Uterus (tissue), 3 donors: ENCODE measurements at regions not wholly inside any gene's neighbourhood (a gene's known extent, or its start where the extent isn't known, plus 50 kb on each side); places are given as distances from the start of the nearest gene placed in this dataset.
"Not testable (repeated sequence)": the region's sequence is repeated elsewhere in the genome, so short reads cannot be mapped to it uniquely, and the experiment has no call there.

Experiments used
- DNase-seq, 2 donors: peaks; one replicate each; pipeline ENCODE4 v3.0.0-alpha.2; 2019 to 2020
- H3K27ac ChIP-seq, 2 donors: fragments of 200-600 bp; sonication (generic); 1 replicate in 1 of 2; 2 replicates in 1 of 2; pipeline ENCODE4 v1.5.1; 2016 to 2018
- H3K27me3 ChIP-seq, 2 donors: fragments of 200-600 bp; sonication (generic); one replicate each; pipeline ENCODE4 v1.5.1; 2018 to 2019; ENCODE audit warnings: control low read depth in 1 of 2
- H3K36me3 ChIP-seq, 2 donors: fragments of 200-600 bp; sonication (generic); one replicate each; pipeline ENCODE4 v1.5.1; 2019; ENCODE audit warnings: control low read depth in 1 of 2
- H3K4me1 ChIP-seq, 2 donors: fragments of 200-600 bp; sonication (generic); one replicate each; pipeline ENCODE4 v1.5.1; 2018 to 2019; ENCODE audit warnings: control low read depth in 1 of 2
- H3K4me3 ChIP-seq, 2 donors: fragments of 200-600 bp; sonication (generic); 1 replicate in 1 of 2; 2 replicates in 1 of 2; pipeline ENCODE4 v1.5.1; 2018 to 2019; ENCODE audit warnings: mild to moderate bottlenecking in 1 of 2
- H3K9me3 ChIP-seq, 2 donors: fragments of 200-600 bp; sonication (generic); one replicate each; pipeline ENCODE4 v1.5.1; 2019; ENCODE audit warnings: control low read depth in 1 of 2
- POLR2A ChIP-seq, 2 donors: fragments of 450-650 bp; IDR thresholded peaks; one replicate each; pipeline ENCODE4 v1.6.1; 2016; ENCODE audit warnings: antibody characterized with exemption in 2 of 2, mild to moderate bottlenecking in 1 of 2, moderate library complexity in 1 of 2
- intact Hi-C: fragments of 100-400 bp; cut with DNase I; formaldehyde crosslinking; loops from one replicate; pipeline ENCODE4 v1.15.1; 2023; ENCODE audit warnings: low total_unique reads
- TF ChIP-seq, protein P1 (sequence below), 4 experiments: fragments of 200-600 bp in 2 of 4; fragments of 450-650 bp in 2 of 4; sonication (generic) in 2 of 4; IDR thresholded peaks; one replicate each; pipeline ENCODE4 v1.5.1; 2016 to 2019; ENCODE audit warnings: antibody characterized with exemption in 4 of 4, mild to moderate bottlenecking in 2 of 4, moderate library complexity in 1 of 4
- donor health status: DM: yes; HTN: yes; CAD: no.

DNA sequence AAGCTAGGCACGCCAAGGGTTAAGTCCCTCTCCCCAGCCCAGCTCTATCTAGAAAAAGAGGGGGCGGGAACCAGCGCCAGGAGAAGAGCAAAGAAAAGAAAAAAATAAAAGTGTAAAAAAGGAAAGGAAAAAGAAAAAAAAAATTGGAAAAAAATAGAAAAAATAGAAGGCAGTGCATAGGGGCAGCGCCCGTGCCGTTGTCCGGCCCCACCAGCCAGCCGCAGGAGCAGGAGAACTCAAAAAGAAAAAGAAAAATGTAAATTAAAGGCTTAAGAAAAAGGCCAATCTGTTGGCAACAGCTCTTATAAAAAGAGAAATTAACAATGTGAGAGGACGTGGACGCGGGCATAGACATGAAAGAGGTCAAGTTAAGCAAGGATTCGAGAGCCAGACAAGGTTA is 105.4 kb upstream of the ZNF98 start:
- Histone ChIP-seq H3K27ac (peak overlapping the region; percentile 49 to 86), H3K27me3 (no peaks in the 10 kb centered on the region), H3K9me3 (no peaks in the 10 kb centered on the region), H3K4me1 (no peaks in the 10 kb centered on the region), H3K36me3 (no peaks in the 10 kb centered on the region), H3K4me3 (peak overlapping the region; percentile 11 to 14)
- DNase-seq, result no peak
- TF ChIP-seq, protein P1, sequence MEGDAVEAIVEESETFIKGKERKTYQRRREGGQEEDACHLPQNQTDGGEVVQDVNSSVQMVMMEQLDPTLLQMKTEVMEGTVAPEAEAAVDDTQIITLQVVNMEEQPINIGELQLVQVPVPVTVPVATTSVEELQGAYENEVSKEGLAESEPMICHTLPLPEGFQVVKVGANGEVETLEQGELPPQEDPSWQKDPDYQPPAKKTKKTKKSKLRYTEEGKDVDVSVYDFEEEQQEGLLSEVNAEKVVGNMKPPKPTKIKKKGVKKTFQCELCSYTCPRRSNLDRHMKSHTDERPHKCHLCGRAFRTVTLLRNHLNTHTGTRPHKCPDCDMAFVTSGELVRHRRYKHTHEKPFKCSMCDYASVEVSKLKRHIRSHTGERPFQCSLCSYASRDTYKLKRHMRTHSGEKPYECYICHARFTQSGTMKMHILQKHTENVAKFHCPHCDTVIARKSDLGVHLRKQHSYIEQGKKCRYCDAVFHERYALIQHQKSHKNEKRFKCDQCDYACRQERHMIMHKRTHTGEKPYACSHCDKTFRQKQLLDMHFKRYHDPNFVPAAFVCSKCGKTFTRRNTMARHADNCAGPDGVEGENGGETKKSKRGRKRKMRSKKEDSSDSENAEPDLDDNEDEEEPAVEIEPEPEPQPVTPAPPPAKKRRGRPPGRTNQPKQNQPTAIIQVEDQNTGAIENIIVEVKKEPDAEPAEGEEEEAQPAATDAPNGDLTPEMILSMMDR (IDR thresholded peaks at IDR 0.05), result no peak
- TF ChIP-seq POLR2A (IDR thresholded peaks at IDR 0.05), result no peak
- intact Hi-C loops, result no loop called here

DNA sequence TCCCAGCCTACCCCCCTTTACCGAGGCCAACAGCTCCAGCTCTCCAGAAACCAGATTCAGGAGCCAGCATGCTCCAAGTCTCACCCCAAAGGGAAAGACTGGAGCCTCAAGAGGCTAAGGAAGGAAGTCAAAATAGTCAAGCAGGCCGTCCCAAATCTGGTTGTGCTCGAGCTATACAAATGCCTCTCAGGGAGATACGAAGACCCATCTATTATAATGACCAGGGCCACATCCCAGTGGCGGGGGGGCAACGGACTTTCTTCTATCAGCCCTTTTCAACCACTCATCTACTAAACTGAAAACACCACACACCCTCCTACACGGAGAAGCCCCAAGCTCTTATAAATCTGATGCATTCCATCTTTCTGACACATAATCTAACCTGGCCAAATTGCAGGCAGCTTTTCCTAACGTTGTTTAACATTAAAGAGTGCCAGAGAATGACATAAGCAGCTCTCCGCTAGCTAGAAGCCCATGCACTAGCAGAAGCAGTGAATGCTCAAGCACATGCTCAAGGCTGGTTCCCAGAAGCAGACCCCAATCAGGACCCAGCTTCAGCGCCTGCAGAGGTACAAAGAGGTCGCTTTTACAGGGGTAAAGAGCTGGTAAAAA is 104.6 kb upstream of the ZNF98 start:
- no peaks in the 10 kb centered on the region for H3K9me3 ChIP-seq
- TF ChIP-seq, protein P1 (IDR thresholded peaks at IDR 0.05), result no peak
- no peak for TF ChIP-seq POLR2A (IDR thresholded peaks at IDR 0.05)
- H3K27me3 ChIP-seq, result no peaks in the 10 kb centered on the region
- H3K27ac ChIP-seq, result peak overlapping the region; percentile 49 to 86
- H3K4me3 ChIP-seq, result peak overlapping the region; percentile 7 to 11
- DNase-seq, result peak; percentile 20 to 34
- intact Hi-C loops, result no loop called here
- H3K4me1 ChIP-seq, result no peaks in the 10 kb centered on the region
- no peaks in the 10 kb centered on the region for H3K36me3 ChIP-seq

DNA sequence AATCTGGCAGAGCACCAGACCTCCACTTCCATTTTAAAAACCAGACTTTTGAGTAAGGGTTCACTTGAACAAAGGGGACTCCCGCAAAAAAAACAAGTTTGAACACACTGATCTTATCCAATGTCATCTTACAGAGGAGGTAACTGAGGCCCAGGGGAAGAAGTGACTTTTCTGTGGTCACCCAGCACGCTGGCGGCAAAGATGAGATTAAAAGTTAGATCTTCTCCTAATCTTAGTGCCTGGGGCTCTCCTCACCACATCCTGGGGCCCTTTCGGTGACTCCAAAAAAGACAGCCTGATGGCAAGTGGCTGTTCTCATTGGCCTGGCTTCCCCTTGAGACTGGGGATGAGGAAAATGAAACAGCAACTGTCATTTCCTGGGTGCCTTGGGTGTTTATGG is 101.8 kb upstream of the ZNF98 start:
- Histone ChIP-seq H3K4me3 (no peak overlapping the region), H3K36me3 (no peaks in the 10 kb centered on the region), H3K9me3 (no peaks in the 10 kb centered on the region), H3K27ac (no peak overlapping the region), H3K4me1 (no peaks in the 10 kb centered on the region), H3K27me3 (no peaks in the 10 kb centered on the region)
- no peak for TF ChIP-seq POLR2A (IDR thresholded peaks at IDR 0.05)
- TF ChIP-seq, protein P1 (IDR thresholded peaks at IDR 0.05), result no peak
- intact Hi-C loops, result no loop called here
- DNase-seq, result no peak

DNA sequence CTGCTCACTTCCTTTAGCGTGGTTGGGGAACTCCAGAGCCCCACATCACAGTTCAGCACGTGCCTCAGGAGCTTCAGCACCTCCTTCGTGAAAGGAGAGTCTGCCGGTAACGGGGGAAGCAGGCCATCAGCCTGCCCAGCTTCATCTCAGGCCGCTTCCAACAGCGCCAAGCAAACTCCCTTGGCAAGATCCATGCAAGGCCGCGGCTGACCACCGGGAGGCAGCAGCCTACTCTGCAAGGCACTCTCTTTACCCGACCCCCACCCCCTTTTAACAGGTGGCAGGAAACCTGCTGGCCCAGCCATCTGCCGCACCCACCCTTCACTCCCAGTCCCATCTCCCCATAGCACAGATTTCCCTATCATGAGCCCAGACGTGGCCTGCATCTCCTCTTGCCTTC is 97.4 kb upstream of the ZNF98 start:
- H3K27me3 ChIP-seq, H3K9me3 ChIP-seq, H3K4me3 ChIP-seq, H3K36me3 ChIP-seq, DNase-seq, H3K4me1 ChIP-seq, H3K27ac ChIP-seq, intact Hi-C loops: not testable (repeated sequence)

DNA sequence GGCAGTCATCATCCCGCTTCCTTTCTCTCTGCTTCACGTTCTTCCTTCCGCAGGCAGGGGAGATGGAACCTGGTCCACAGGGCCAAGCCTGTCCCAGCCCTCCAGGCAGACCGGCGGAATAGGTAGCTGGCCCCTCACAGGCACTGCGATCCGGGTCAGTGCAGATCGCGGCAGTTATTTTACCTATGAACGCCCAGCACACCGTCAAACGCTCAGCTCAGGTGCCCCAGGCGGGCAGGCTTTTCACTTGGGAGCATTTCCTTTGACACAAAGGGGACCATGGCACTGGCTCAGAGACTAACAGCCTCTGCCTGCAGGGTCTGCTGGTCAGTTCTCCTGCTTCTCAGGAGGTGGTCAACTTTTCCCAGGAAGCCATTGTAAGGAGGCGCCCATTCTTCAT is 97.0 kb upstream of the ZNF98 start:
- Histone ChIP-seq H3K27me3 (no peaks in the 10 kb centered on the region), H3K36me3 (no peaks in the 10 kb centered on the region), H3K4me3 (no peak overlapping the region), H3K9me3 (no peaks in the 10 kb centered on the region), H3K4me1 (no peaks in the 10 kb centered on the region), H3K27ac (no peak overlapping the region)
- intact Hi-C loops, result no loop called here
- no peak for DNase-seq
- TF ChIP-seq, protein P1 (IDR thresholded peaks at IDR 0.05), result no peak
- no peak for TF ChIP-seq POLR2A (IDR thresholded peaks at IDR 0.05)
